GM10248 (cell line): ENCODE measurements at regions not wholly inside any gene's neighbourhood (a gene's known extent, or its start where the extent isn't known, plus 50 kb on each side); places are given as distances from the start of the nearest gene placed in this dataset.

Source experiments
- CTCF ChIA-PET: fragments of 300-600 bp; sonication (Branson Sonifier 250); formaldehyde crosslinking; extraction: SDS; loops from one replicate; lab custom pipeline; 2021; ENCODE audit warnings: antibody characterized with exemption; lab: Yijun Ruan, JAX
- POLR2A ChIA-PET: fragments of 350-650 bp; sonication (Branson Sonifier 250); formaldehyde crosslinking; extraction: SDS; loops from one replicate; lab custom pipeline; 2020; ENCODE audit warnings: antibody characterized with exemption; lab: Yijun Ruan, JAX
- DNase-seq: peaks from one replicate; pipeline ENCODE4 v3.0.0; 2012; ENCODE audit errors: extremely low spot score
- TF ChIP-seq, protein P1 (sequence below): IDR thresholded peaks from 2 replicates; pipeline ENCODE4 v1.5.1; 2012; ENCODE audit warnings: mild to moderate bottlenecking, low read depth; ENCODE audit errors: extremely low read depth, missing control alignments, control extremely low read depth

DNA sequence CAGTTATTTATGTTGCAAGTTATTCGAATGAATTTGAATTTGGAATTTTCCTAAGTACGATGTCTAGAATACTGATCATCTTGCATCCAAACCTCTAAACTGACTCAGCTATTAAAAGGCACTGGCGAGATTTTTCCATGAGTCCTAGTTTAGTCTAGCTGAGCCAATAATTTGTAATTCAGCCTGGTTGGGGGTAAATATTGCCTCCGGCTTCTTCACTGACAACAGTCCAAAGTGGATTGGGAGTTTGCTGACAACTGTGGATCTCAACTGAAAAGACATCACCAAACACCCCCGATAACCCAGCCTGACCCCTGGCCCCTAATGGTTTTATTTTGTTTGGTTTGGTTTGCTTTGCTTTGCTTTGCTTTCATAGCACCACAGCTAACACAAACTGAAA, 189.8 kb upstream of the DAPK1 start:
- ChIA-PET CTCF (no interaction called here), POLR2A (no interaction called here)
- no peak for DNase-seq
- TF ChIP-seq, protein P1, sequence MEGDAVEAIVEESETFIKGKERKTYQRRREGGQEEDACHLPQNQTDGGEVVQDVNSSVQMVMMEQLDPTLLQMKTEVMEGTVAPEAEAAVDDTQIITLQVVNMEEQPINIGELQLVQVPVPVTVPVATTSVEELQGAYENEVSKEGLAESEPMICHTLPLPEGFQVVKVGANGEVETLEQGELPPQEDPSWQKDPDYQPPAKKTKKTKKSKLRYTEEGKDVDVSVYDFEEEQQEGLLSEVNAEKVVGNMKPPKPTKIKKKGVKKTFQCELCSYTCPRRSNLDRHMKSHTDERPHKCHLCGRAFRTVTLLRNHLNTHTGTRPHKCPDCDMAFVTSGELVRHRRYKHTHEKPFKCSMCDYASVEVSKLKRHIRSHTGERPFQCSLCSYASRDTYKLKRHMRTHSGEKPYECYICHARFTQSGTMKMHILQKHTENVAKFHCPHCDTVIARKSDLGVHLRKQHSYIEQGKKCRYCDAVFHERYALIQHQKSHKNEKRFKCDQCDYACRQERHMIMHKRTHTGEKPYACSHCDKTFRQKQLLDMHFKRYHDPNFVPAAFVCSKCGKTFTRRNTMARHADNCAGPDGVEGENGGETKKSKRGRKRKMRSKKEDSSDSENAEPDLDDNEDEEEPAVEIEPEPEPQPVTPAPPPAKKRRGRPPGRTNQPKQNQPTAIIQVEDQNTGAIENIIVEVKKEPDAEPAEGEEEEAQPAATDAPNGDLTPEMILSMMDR, result no peak

GRCh38 chr9:87309236-87309635, 188.4 kb upstream of the DAPK1 start:
- CTCF ChIA-PET, result interaction anchor here (1.1 kb wide), 1 partner anchor 15 kb away, joined by 3 read pairs; no protein-coding TSS in a partner anchor
- TF ChIP-seq, protein P1, result no peak
- DNase-seq, result no peak
- POLR2A ChIA-PET, result no interaction called here

DNA sequence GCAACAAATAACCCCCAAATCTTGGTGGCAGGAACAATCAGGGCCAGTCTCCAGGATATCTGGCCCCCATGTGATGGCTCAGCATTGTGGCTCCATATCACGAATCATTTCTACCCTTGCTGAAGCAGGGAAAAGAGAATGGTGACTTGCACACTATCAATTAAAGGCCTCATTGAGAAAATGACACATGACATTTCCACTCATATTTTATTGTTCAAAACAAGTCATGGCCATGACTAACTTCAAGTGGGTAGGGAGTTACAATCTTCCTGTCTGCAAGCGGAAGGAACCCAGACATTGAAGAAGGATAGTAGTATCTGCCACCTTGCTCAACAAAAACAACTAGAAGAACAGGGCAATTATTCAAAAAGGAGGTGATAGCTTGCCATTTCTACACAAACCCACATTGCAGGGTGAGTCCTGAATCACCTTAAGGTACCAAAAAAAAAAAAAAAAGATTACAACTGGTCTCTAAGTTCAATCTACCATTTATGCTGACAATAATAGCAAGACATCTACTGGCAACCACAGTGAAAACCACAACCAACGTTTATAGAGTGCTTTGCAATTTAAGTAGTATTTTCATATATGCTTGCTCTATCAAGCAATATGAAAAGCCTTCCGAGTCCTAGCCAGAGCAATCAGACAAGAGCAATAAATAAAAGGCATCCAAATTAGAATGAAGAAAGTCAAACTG, 186.7 kb upstream of the DAPK1 start:
- TF ChIP-seq, protein P1, result no peak
- ChIA-PET POLR2A (no interaction called here), CTCF (no interaction called here)
- DNase-seq, result no peak

GRCh38 chr9:87319656-87320055, 178.0 kb upstream of the DAPK1 start:
- ChIA-PET CTCF (interaction anchor here (1.3 kb wide), 1 partner anchor 904 kb away, joined by 4 read pairs; no protein-coding TSS in a partner anchor), POLR2A (no interaction called here)
- no peak for DNase-seq
- TF ChIP-seq, protein P1, result no peak

- no peak for DNase-seq
- ChIA-PET POLR2A (no interaction called here), CTCF (interaction anchor here (0.9 to 3.3 kb wide), 2 partner anchors 26 to 906 kb away, joined by 3 to 16 read pairs; no protein-coding TSS in a partner anchor)
- TF ChIP-seq, protein P1, result no peak
Observed at GRCh38 chr9:87320146-87320884, 177.4 kb upstream of the DAPK1 start.

- DNase-seq, result no peak
- ChIA-PET CTCF (interaction anchor here (1.4 to 3.3 kb wide), 5 partner anchors 8 to 908 kb away, joined by 7 to 31 read pairs (median 16); no protein-coding TSS in a partner anchor), POLR2A (no interaction called here)
- TF ChIP-seq, protein P1, result no peak
Observed at GRCh38 chr9:87322840-87323635, 174.6 kb upstream of the DAPK1 start.
